ENCODE measurements at regions not wholly inside any gene's neighbourhood (a gene's known extent, or its start where the extent isn't known, plus 50 kb on each side); places are given as distances from the start of the nearest gene placed in this dataset.
"Not testable (repeated sequence)": the region's sequence is repeated elsewhere in the genome, so short reads cannot be mapped to it uniquely, and the experiment has no call there.

GRCh38 chr5:71821029-71821428 lies 102.0 kb downstream of the CARTPT start:
- no peak for DNase-seq (ENCODE audit: low read depth in 2 of 2)

- DNase-seq (ENCODE audit: low read depth in 2 of 2): not testable (repeated sequence)
Observed at GRCh38 chr5:71822065-71822464, 103.0 kb downstream of the CARTPT start.

GRCh38 chr5:71825992-71826391 lies 106.9 kb downstream of the CARTPT start:
- no peak for DNase-seq (ENCODE audit: low read depth in 2 of 2)

GRCh38 chr5:71828291-71829040 lies 109.4 kb downstream of the CARTPT start:
- no peak for DNase-seq (ENCODE audit: low read depth in 2 of 2)

- no peak for DNase-seq (ENCODE audit: low read depth in 2 of 2)
Observed at GRCh38 chr5:71829206-71829605, 110.1 kb downstream of the CARTPT start.

GRCh38 chr5:71830681-71831539 lies 111.8 kb downstream of the CARTPT start:
- DNase-seq (ENCODE audit: low read depth in 2 of 2): no peak

- no peak for DNase-seq (ENCODE audit: low read depth in 2 of 2)
Observed at GRCh38 chr5:71832812-71833715, 114.0 kb downstream of the CARTPT start.

- no peak for DNase-seq (ENCODE audit: low read depth in 2 of 2)
Observed at GRCh38 chr5:71834601-71835000, 115.5 kb downstream of the CARTPT start.

- no peak for DNase-seq (ENCODE audit: low read depth in 2 of 2)
Observed at GRCh38 chr5:71836084-71836483, 117.0 kb downstream of the CARTPT start.

- no peak for DNase-seq (ENCODE audit: low read depth in 2 of 2)
Observed at GRCh38 chr5:71836559-71837112, 117.6 kb downstream of the CARTPT start.

- DNase-seq (ENCODE audit: low read depth in 2 of 2): no peak
Observed at GRCh38 chr5:71838286-71838685, 119.2 kb downstream of the CARTPT start.

- no peak for DNase-seq (ENCODE audit: low read depth in 2 of 2)
Observed at GRCh38 chr5:71839096-71839884, 120.2 kb downstream of the CARTPT start.

GRCh38 chr5:71841107-71841506 lies 122.0 kb downstream of the CARTPT start:
- no peak for DNase-seq (ENCODE audit: low read depth in 2 of 2)

GRCh38 chr5:71843111-71843510 lies 124.0 kb downstream of the CARTPT start:
- DNase-seq (ENCODE audit: low read depth in 2 of 2): no peak

GRCh38 chr5:71844862-71845261 lies 125.8 kb downstream of the CARTPT start:
- DNase-seq (ENCODE audit: low read depth in 2 of 2): no peak

- DNase-seq (ENCODE audit: low read depth in 2 of 2): no peak
Observed at GRCh38 chr5:71859515-71859914, 140.4 kb downstream of the CARTPT start.

- DNase-seq (ENCODE audit: low read depth in 2 of 2): no peak
Observed at GRCh38 chr5:71860048-71860447, 141.0 kb downstream of the CARTPT start.

GRCh38 chr5:71861682-71862081 lies 142.6 kb downstream of the CARTPT start:
- DNase-seq (ENCODE audit: low read depth in 2 of 2): no peak

GRCh38 chr5:71862087-71862486 lies 143.0 kb downstream of the CARTPT start:
- DNase-seq (ENCODE audit: low read depth in 2 of 2): no peak

GRCh38 chr5:71862507-71863060 lies 143.5 kb downstream of the CARTPT start:
- no peak for DNase-seq (ENCODE audit: low read depth in 2 of 2)
